NCI-H526 (cell line): ENCODE measurements at regions not wholly inside any gene's neighbourhood (a gene's known extent, or its start where the extent isn't known, plus 50 kb on each side); places are given as distances from the start of the nearest gene placed in this dataset.
"Not testable (repeated sequence)": the region's sequence is repeated elsewhere in the genome, so short reads cannot be mapped to it uniquely, and the experiment has no call there.

Experiments
- DNase-seq, 2 experiments: peaks; one replicate each; lab custom pipeline; 2025; lab: John Stamatoyannopoulos, UW

- DNase-seq = no peak
Observed at GRCh38 chrX:40245488-40246071, 147.8 kb upstream of the BCOR start.

GRCh38 chrX:40244980-40245379, 147.2 kb upstream of the BCOR start:
- DNase-seq = peak in 1 of 2 experiments; percentile 29

GRCh38 chrX:40243755-40244515, 146.2 kb upstream of the BCOR start:
- no peak for DNase-seq

GRCh38 chrX:40240844-40241243, 143.1 kb upstream of the BCOR start:
- no peak for DNase-seq

GRCh38 chrX:40237731-40238178, 140.0 kb upstream of the BCOR start:
- DNase-seq = no peak

GRCh38 chrX:40230646-40231045, 132.9 kb upstream of the BCOR start:
- no peak for DNase-seq

- DNase-seq = no peak
Observed at GRCh38 chrX:40227125-40227524, 129.4 kb upstream of the BCOR start.

- DNase-seq = no peak
Observed at GRCh38 chrX:40224658-40225057, 126.9 kb upstream of the BCOR start.

- not testable (repeated sequence) for DNase-seq
Observed at GRCh38 chrX:40222612-40223011, 124.9 kb upstream of the BCOR start.

GRCh38 chrX:40213092-40213491, 115.3 kb upstream of the BCOR start:
- no peak for DNase-seq

- no peak for DNase-seq
Observed at GRCh38 chrX:40209951-40210617, 112.3 kb upstream of the BCOR start.

GRCh38 chrX:40207626-40208025, 109.9 kb upstream of the BCOR start:
- DNase-seq = no peak

- DNase-seq = no peak
Observed at GRCh38 chrX:40205471-40205870, 107.7 kb upstream of the BCOR start.

- no peak for DNase-seq
Observed at GRCh38 chrX:40202456-40202855, 104.7 kb upstream of the BCOR start.

- no peak for DNase-seq
Observed at GRCh38 chrX:40201329-40201885, 103.6 kb upstream of the BCOR start.

GRCh38 chrX:40199704-40200103, 101.9 kb upstream of the BCOR start:
- no peak for DNase-seq

- DNase-seq = no peak
Observed at GRCh38 chrX:40197071-40197470, 99.3 kb upstream of the BCOR start.

- no peak for DNase-seq
Observed at GRCh38 chrX:40195368-40195767, 97.6 kb upstream of the BCOR start.

- no peak for DNase-seq
Observed at GRCh38 chrX:40192196-40192595, 94.4 kb upstream of the BCOR start.

- no peak for DNase-seq
Observed at GRCh38 chrX:40189637-40190036, 91.9 kb upstream of the BCOR start.

- DNase-seq = peak; percentile 67 to 81
Observed at GRCh38 chrX:40188573-40189417, 91.0 kb upstream of the BCOR start.

GRCh38 chrX:40184968-40185367, 87.2 kb upstream of the BCOR start:
- DNase-seq = no peak
